Hepatocyte (in vitro differentiated cells): ENCODE measurements at regions not wholly inside any gene's neighbourhood (a gene's known extent, or its start where the extent isn't known, plus 50 kb on each side); places are given as distances from the start of the nearest gene placed in this dataset.

Experiments
- EZH2 ChIP-seq: fragments of 200-600 bp; sonication (generic); IDR thresholded peaks from 2 replicates; pipeline ENCODE4 v1.6.1; 2016; ENCODE audit warnings: antibody characterized with exemption, mild to moderate bottlenecking, borderline replicate concordance
- TF ChIP-seq, protein P1 (sequence below): fragments of 200-600 bp; sonication (generic); IDR thresholded peaks from 2 replicates; pipeline ENCODE4 v1.5.1; 2016; ENCODE audit warnings: antibody characterized with exemption, mild to moderate bottlenecking; ENCODE audit not compliant: poor library complexity

DNA sequence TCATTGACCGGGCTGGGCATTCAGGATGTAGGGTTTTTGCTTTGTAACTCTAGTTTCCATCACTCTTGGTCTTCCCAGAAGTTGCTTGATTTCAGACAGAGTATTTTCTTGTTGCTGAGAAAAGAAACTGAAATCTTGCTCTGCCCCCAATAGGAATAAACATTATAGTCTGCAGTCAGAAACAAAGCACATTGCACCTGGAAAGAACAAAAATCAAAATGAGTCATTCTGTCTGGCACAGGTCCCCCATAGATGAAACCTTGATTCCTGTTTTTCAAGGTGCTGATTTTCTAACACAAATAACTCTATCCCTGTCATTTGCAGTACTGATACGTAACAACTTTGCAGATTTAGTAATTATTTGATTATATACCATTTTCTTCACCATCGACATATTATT lies 232.1 kb downstream of the FBXO4 start:
- no peak for TF ChIP-seq EZH2
- TF ChIP-seq, protein P1, sequence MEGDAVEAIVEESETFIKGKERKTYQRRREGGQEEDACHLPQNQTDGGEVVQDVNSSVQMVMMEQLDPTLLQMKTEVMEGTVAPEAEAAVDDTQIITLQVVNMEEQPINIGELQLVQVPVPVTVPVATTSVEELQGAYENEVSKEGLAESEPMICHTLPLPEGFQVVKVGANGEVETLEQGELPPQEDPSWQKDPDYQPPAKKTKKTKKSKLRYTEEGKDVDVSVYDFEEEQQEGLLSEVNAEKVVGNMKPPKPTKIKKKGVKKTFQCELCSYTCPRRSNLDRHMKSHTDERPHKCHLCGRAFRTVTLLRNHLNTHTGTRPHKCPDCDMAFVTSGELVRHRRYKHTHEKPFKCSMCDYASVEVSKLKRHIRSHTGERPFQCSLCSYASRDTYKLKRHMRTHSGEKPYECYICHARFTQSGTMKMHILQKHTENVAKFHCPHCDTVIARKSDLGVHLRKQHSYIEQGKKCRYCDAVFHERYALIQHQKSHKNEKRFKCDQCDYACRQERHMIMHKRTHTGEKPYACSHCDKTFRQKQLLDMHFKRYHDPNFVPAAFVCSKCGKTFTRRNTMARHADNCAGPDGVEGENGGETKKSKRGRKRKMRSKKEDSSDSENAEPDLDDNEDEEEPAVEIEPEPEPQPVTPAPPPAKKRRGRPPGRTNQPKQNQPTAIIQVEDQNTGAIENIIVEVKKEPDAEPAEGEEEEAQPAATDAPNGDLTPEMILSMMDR = no peak
